HG03196 (cell line): ENCODE measurements at regions not wholly inside any gene's neighbourhood (a gene's known extent, or its start where the extent isn't known, plus 50 kb on each side); places are given as distances from the start of the nearest gene placed in this dataset.

ENCODE experiments used
- ATAC-seq: cut with Tn5 transposase; IDR thresholded peaks from one replicate; pipeline ENCODE4 v1.9.1; 2021; ENCODE audit not compliant: unreplicated experiment

DNA sequence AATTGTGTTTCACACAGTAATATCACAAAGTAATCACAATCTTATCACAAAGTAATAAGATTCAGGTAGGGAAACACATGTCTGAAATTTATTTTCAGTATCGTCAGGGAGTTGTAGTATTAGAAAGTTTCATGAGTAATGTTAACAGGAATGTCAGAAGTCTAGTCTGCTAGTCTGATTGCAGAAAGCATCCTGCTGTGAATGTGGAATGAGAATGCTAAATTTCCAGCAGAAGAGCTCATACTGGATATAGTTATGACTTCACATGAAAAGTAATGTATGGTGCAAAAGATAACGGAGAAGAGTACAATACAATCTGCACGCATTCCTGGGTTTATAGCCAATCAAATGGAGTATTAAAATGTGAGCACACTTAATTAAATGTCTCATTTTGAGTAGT lies 494.7 kb upstream of the SETBP1 start:
- no peak for ATAC-seq

- ATAC-seq, result no peak
Measured at GRCh38 chr18:44187090-44187489, 493.6 kb upstream of the SETBP1 start.

- no peak for ATAC-seq
Measured at GRCh38 chr18:44195394-44196140, 485.1 kb upstream of the SETBP1 start.

- ATAC-seq, result no peak
Measured at GRCh38 chr18:44197832-44198611, 482.7 kb upstream of the SETBP1 start.

DNA sequence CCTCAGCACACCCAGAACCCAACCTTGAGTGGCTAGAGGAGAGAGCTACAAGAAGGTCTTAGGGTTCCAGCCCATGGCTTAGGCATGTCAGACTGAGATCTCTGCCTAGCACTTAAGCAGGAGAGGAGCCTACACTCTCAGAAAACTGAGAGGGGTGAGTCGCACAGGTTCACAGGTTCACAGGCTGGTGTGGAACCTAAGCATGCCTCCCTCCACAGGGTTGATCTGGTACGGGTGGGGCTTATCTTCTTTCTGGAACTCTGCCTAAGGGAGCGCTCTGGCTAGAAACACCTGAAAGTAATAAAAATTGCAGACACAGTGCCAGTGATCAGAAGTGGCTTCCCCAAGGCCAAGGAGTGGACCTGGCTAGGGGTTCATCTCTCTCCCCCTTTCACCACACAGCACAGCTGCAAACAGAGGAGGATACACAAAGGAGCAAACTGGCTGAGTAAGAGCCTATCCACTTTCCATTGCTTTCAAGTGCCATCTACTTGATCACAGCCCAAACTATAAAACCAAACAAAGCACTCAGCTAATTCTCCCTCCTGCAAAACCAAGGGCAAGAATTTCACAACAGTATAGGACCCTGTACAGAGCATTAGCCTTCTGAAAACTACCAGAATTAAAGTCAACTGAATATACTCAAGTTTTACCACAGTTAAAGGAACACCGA lies 481.9 kb upstream of the SETBP1 start:
- no peak for ATAC-seq

DNA sequence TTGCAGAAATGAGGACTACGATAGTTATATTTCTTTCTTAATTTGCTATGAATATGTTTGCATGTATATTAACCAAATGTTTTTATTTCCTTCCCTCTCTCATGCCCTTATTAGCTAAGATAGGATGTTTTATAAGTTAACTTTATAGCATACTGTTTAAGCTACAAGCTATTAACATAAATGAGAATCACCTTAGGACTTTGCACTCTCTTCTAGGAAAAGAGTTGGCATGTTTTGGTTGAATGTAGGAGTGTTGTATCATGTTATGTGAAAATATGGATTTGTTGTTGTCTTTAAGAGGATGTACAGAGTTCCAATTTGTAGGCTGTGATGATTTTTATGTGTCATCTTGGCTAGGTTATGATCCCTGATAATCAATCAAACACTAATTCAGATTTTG lies 467.4 kb upstream of the SETBP1 start:
- no peak for ATAC-seq

- ATAC-seq, result no peak
Measured at GRCh38 chr18:44214396-44214795, 466.3 kb upstream of the SETBP1 start.

DNA sequence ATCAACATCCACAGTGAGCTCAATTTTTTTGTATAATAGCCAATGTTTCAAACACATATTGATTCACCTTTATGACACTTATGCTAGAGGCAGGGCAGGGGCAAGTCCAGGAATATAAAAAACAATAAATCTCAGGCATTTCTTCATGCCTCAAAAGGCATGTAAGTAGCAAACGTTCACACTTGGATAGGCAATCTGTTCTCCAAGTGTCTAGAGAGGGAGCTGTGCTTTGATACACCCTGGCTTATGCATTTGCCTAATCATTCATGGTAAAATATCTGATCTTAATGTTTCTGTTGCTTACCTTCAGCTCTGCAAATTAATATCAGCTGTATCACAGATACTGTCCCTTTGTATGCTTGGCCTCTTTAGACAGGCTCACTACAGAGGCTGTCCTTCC lies 464.5 kb upstream of the SETBP1 start:
- no peak for ATAC-seq

GRCh38 chr18:44227501-44227900 lies 453.2 kb upstream of the SETBP1 start:
- no peak for ATAC-seq

DNA sequence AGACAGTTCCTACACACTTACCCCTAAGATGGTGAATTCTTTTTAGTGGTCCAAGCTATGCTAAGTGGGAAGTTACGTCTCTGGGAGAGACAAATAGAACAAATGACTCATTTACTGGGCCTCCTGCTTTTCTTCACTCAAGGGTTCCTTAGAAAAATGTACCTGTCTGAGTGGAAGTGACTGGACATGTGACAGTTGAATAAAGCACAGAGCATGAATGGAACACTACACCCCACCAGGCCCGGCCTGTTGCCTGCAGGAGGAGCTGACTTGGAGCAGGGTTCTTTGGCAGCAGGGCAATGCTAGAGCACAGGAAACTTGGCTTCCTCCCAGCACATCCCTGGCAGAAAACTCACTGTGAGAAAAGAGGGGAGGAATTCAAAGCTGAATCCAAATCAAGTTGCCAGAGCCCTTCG lies 451.0 kb upstream of the SETBP1 start:
- ATAC-seq, result no peak

GRCh38 chr18:44231936-44232335 lies 448.8 kb upstream of the SETBP1 start:
- ATAC-seq, result no peak

DNA sequence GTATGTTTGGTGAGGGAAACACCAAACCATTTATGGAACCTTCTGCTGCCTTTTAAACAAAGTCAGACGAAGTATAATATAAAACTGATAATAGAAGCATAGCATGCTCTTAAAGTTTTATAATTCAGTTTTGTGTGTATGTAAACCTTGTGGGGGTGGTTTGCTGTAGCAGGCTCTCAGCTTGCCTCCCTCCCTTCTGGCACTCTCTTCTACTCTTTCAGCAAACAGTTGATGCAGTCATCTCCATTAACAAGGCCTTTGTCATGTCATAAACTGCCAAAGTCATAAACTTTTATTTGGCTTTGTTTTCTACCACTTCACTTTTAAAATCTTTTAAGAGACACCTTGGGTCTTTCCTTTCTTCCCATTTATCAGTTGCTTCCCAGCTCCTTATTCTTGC lies 448.2 kb upstream of the SETBP1 start:
- no peak for ATAC-seq

- ATAC-seq, result no peak
Measured at GRCh38 chr18:44238454-44238853, 442.2 kb upstream of the SETBP1 start.

- ATAC-seq, result no peak
Measured at GRCh38 chr18:44238911-44239310, 441.8 kb upstream of the SETBP1 start.

- no peak for ATAC-seq
Measured at GRCh38 chr18:44241020-44241419, 439.7 kb upstream of the SETBP1 start.

DNA sequence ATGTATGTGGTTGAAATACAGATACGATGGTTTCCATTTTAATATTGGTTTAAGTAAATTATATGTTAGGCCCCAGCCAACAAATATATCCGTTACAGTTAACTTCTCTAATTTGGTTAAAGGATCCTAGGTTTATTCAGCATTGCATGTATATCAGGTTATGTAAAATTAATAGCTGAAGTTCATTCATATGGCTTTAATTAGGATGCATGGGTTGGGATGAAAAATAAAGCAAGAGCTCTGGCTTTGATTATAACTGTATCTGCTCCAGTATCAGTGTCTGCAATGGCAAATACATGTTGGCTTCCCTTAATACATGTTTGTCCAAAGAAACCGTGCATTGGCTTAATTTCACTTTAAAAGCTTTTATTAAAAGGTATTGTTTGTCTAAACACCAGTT lies 435.7 kb upstream of the SETBP1 start:
- no peak for ATAC-seq

GRCh38 chr18:44246001-44246400 lies 434.7 kb upstream of the SETBP1 start:
- no peak for ATAC-seq

DNA sequence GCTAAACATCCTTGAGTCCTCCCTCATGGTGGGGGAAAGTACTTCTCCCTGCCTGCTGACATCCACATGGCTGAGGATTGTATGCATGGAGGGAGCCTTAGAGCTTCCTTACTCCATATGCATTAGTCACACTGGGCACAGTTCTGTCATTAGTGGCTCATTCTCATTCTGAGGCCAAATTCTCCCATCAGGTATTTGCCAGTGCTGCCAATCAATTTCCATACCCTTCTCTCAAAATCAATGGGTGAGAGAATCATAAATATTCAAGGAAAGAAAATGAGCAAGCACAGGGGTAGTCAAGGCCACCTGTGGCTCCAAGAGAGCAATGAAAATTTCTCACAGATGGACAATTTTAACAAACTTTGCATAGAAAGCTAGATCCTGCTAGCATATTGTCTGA lies 422.6 kb upstream of the SETBP1 start:
- no peak for ATAC-seq

- ATAC-seq, result no peak
Measured at GRCh38 chr18:44258576-44258975, 422.1 kb upstream of the SETBP1 start.

- ATAC-seq, result no peak
Measured at GRCh38 chr18:44259610-44260009, 421.1 kb upstream of the SETBP1 start.

DNA sequence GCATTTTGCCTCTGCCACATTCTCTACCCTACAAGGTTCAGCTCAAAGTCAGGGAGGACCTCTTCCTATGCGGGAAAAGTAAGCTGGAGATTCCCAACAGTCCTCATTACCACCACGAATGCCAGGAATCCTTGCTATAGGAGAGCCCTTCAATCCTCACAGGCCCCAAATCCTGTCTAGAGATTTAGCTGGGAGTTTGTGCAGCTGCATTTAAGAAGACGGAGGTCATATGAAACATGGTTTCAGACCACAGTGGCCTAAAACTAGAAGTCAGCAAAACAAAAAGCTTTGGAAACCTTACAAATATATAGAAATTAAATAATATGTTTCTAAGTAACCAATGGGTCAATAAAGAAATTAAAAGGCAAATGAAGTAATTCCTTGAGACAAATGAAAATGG lies 415.3 kb upstream of the SETBP1 start:
- ATAC-seq, result no peak

DNA sequence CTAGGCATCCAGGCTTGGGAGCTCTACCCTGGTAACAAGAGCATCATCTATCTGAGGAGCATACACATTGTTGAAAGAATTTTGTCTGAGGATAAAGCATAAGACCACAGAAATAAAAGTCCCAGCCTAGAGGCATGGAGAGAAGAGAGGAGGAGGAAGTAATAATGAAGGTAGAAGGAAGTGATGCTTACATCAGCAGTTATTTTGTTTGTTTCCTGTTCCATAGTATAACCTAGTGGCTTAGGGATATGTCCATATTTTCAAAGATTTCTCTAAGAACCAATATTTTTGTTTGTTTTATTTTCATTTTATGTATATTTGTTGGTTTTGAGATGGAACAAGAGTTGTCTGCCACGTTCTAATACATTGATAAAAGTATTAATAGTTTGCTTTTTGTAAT lies 407.4 kb upstream of the SETBP1 start:
- ATAC-seq, result no peak
